Cerebellar cortex (tissue), 1 donor: ENCODE measurements at regions not wholly inside any gene's neighbourhood (a gene's known extent, or its start where the extent isn't known, plus 50 kb on each side); places are given as distances from the start of the nearest gene placed in this dataset.
"Not testable (repeated sequence)": the region's sequence is repeated elsewhere in the genome, so short reads cannot be mapped to it uniquely, and the experiment has no call there.

Source experiments
- DNase-seq: peaks from one replicate; pipeline ENCODE4 v3.0.0-alpha.2; 2015; ENCODE audit warnings: low spot score

- DNase-seq = no peak
Observed at GRCh38 chr6:105713474-105714118, 310.7 kb upstream of the PREP start.

GRCh38 chr6:105711216-105711615 lies 308.3 kb upstream of the PREP start:
- DNase-seq = no peak

- DNase-seq = no peak
Observed at GRCh38 chr6:105705608-105706007, 302.7 kb upstream of the PREP start.

- no peak for DNase-seq
Observed at GRCh38 chr6:105695461-105695860, 292.6 kb upstream of the PREP start.

GRCh38 chr6:105692613-105693215 lies 289.8 kb upstream of the PREP start:
- DNase-seq = no peak

GRCh38 chr6:105691971-105692370 lies 289.1 kb upstream of the PREP start:
- DNase-seq = no peak

- no peak for DNase-seq
Observed at GRCh38 chr6:105691081-105691480, 288.2 kb upstream of the PREP start.

- DNase-seq = no peak
Observed at GRCh38 chr6:105688573-105688972, 285.7 kb upstream of the PREP start.

GRCh38 chr6:105686793-105687192 lies 283.9 kb upstream of the PREP start:
- DNase-seq = not testable (repeated sequence)

GRCh38 chr6:105681061-105681460 lies 278.2 kb upstream of the PREP start:
- DNase-seq = no peak

GRCh38 chr6:105680131-105680530 lies 277.2 kb upstream of the PREP start:
- DNase-seq = no peak

GRCh38 chr6:105678516-105678915 lies 275.6 kb upstream of the PREP start:
- no peak for DNase-seq

- no peak for DNase-seq
Observed at GRCh38 chr6:105677671-105678475, 275.0 kb upstream of the PREP start.

- DNase-seq = no peak
Observed at GRCh38 chr6:105676857-105677256, 274.0 kb upstream of the PREP start.

- no peak for DNase-seq
Observed at GRCh38 chr6:105675715-105676397, 273.0 kb upstream of the PREP start.

GRCh38 chr6:105672856-105673538 lies 270.1 kb upstream of the PREP start:
- not testable (repeated sequence) for DNase-seq

- DNase-seq = no peak
Observed at GRCh38 chr6:105669232-105669631, 266.4 kb upstream of the PREP start.

- no peak for DNase-seq
Observed at GRCh38 chr6:105667056-105667455, 264.2 kb upstream of the PREP start.

- no peak for DNase-seq
Observed at GRCh38 chr6:105664931-105665330, 262.0 kb upstream of the PREP start.

- DNase-seq = no peak
Observed at GRCh38 chr6:105651969-105652368, 249.1 kb upstream of the PREP start.

- no peak for DNase-seq
Observed at GRCh38 chr6:105650347-105650746, 247.5 kb upstream of the PREP start.

GRCh38 chr6:105649192-105649591 lies 246.3 kb upstream of the PREP start:
- no peak for DNase-seq
